SU-DHL-6 (cell line): ENCODE measurements at regions not wholly inside any gene's neighbourhood (a gene's known extent, or its start where the extent isn't known, plus 50 kb on each side); places are given as distances from the start of the nearest gene placed in this dataset.

Experiments used
- H2AFZ ChIP-seq: fragments of 200-600 bp; sonication (generic); 2 replicates; pipeline ENCODE4 v1.6.1; 2014; ENCODE audit warnings: low read depth, mild to moderate bottlenecking, moderate library complexity, mixed read lengths, antibody characterized with exemption, low read length; ENCODE audit not compliant: severe bottlenecking
- H3F3A ChIP-seq: fragments of 200-600 bp; shearing (Covaris generic); 2 replicates; pipeline ENCODE4 v1.6.0; 2016; ENCODE audit warnings: antibody characterized with exemption, mild to moderate bottlenecking; ENCODE audit not compliant: insufficient read depth
- H3K27ac ChIP-seq: fragments of 200-600 bp; sonication (generic); 2 replicates; pipeline ENCODE4 v1.5.1; 2016; ENCODE audit warnings: low read depth, mild to moderate bottlenecking, low read length, moderate library complexity, mixed read lengths
- H3K27me3 ChIP-seq: fragments of 200-600 bp; sonication (generic), shearing (Covaris generic); 2 replicates; pipeline ENCODE4 v1.6.0; 2014; ENCODE audit warnings: mild to moderate bottlenecking, low read length
- H3K36me3 ChIP-seq: fragments of 200-600 bp; sonication (generic); 2 replicates; pipeline ENCODE4 v1.6.1; 2014; ENCODE audit warnings: mild to moderate bottlenecking, low read length, mixed read lengths
- H3K4me2 ChIP-seq: fragments of 300-600, 200-600 bp; shearing (Covaris generic), sonication (generic); 2 replicates; pipeline ENCODE4 v1.6.0; 2014; ENCODE audit warnings: low read length, low read depth, mild to moderate bottlenecking; ENCODE audit not compliant: poor library complexity, severe bottlenecking
- H3K4me3 ChIP-seq: fragments of 200-600 bp; sonication (generic); 2 replicates; pipeline ENCODE4 v1.5.1; 2014; ENCODE audit warnings: antibody characterized with exemption, low read length, mild to moderate bottlenecking, mixed read lengths; ENCODE audit not compliant: insufficient read depth, poor library complexity, severe bottlenecking
- H3K79me2 ChIP-seq: fragments of 200-600 bp; sonication (generic); 2 replicates; pipeline ENCODE4 v1.6.1; 2014; ENCODE audit warnings: mild to moderate bottlenecking, low read length, moderate library complexity; ENCODE audit not compliant: insufficient read depth
- H3K9ac ChIP-seq: fragments of 200-600 bp; sonication (generic); 2 replicates; pipeline ENCODE4 v1.7.0; 2014; ENCODE audit warnings: mild to moderate bottlenecking, low read length
- H3K9me2 ChIP-seq: fragments of 200-600 bp; sonication (generic); replicated peaks from 2 replicates; pipeline ENCODE4 v1.6.1; 2014; ENCODE audit warnings: low read length; ENCODE audit not compliant: insufficient read depth
- H3K9me3 ChIP-seq: fragments of 200-600 bp; sonication (generic); 2 replicates; pipeline ENCODE4 v1.6.1; 2014; ENCODE audit warnings: low read length, mixed read lengths; ENCODE audit not compliant: insufficient read depth
- H4K20me1 ChIP-seq: fragments of 200-600 bp; sonication (generic); 2 replicates; pipeline ENCODE4 v1.6.1; 2014; ENCODE audit warnings: low read depth, mild to moderate bottlenecking, antibody characterized with exemption, low read length, moderate library complexity, mixed read lengths
- CTCF ChIP-seq: fragments of 200-600 bp; sonication (generic); IDR thresholded peaks from one replicate; pipeline ENCODE4 v1.5.1; 2017; ENCODE audit warnings: antibody characterized with exemption, mild to moderate bottlenecking, low read length, moderate library complexity; ENCODE audit not compliant: insufficient read depth, poor library complexity, severe bottlenecking
- EZH2phosphoT487 ChIP-seq: fragments of 200-600 bp; sonication (generic), shearing (Covaris generic); conservative IDR thresholded peaks from 2 replicates; pipeline ENCODE4 v1.6.1; 2018; ENCODE audit warnings: mild to moderate bottlenecking, antibody characterized with exemption, low read length, moderate library complexity, mixed read lengths

- no peaks in the 10 kb centered on the region for H3K9me2 ChIP-seq
- no peak for TF ChIP-seq CTCF
- TF ChIP-seq EZH2phosphoT487 = no peak
- H3K27ac ChIP-seq = no peak overlapping the region
Observed at GRCh38 chr11:50246699-50247098, 214.0 kb downstream of the OR4C45 start.

DNA sequence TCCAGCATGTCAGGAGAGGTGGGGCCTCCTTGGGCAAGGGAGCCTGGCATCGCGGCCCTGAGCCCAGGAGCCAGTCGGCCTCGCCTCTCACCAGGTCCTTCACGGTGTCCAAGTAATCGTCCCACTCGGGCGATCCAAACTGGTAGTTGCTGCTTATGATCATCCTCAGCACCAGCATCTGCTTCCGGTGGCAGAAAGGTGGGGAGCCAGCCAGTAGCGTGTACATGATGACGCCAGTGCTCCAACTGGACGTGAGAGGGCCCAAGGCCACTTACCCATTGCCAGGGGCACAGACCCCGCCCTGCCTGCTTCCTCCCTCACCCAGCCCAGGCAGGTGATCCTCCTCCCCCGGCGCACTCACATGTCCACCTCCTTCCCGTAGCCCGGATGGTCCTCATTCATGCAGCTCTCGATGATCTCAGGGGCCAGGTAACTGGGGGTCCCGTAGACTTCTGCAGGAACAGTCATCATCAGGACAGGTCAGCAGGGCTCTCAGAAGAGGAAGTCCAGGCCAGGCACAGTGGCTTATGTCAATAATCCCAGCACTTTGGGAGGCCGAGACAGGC, 214.7 kb downstream of the OR4C45 start:
- no peak overlapping the region for H2AFZ ChIP-seq
- H3K79me2 ChIP-seq = no peaks in the 10 kb centered on the region
- no peak overlapping the region for H3K4me2 ChIP-seq
- H3K27ac ChIP-seq = no peak overlapping the region
- no peaks in the 10 kb centered on the region for H3K9me3 ChIP-seq
- no peaks in the 10 kb centered on the region for H4K20me1 ChIP-seq
- H3K9me2 ChIP-seq = no peaks in the 10 kb centered on the region
- no peaks in the 10 kb centered on the region for H3F3A ChIP-seq
- H3K27me3 ChIP-seq = no peaks in the 10 kb centered on the region
- H3K9ac ChIP-seq = no peak overlapping the region
- TF ChIP-seq EZH2phosphoT487 (no peak), CTCF (no peak)
- no peaks in the 10 kb centered on the region for H3K36me3 ChIP-seq
- H3K4me3 ChIP-seq = no peak overlapping the region

More at GRCh38 chr11:50246699-50247098, 214.0 kb downstream of the OR4C45 start:
- no peaks in the 10 kb centered on the region for H3F3A ChIP-seq
- H3K4me2 ChIP-seq = no peak overlapping the region
- no peak overlapping the region for H3K9ac ChIP-seq
- no peaks in the 10 kb centered on the region for H3K27me3 ChIP-seq
- H3K9me3 ChIP-seq = no peaks in the 10 kb centered on the region
- no peaks in the 10 kb centered on the region for H3K36me3 ChIP-seq
- H3K4me3 ChIP-seq = no peak overlapping the region
- no peaks in the 10 kb centered on the region for H3K79me2 ChIP-seq
- no peaks in the 10 kb centered on the region for H4K20me1 ChIP-seq
- H2AFZ ChIP-seq = no peak overlapping the region

DNA sequence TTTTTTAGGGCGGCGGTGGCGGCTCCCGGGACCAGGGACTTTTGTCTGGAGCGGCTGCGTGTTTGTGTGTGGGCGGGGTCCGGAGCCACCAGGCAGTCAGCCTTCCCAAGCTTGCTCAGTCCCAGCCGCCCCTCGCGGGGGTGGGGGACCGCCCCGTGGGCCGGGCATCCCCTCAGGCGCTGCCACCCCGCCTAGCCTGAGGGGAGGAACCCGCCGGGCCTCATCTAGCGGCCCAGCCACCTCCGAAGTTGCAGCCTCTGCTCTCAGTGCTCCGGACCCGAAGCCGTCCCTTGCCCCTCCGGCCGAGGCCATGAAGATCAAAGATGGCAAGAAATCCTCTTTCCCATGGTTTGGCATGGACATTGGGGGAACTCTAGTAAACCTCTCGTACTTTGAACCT, 235.2 kb downstream of the OR4C45 start:
- Histone ChIP-seq H2AFZ (no peak overlapping the region), H3K9me3 (no peaks in the 10 kb centered on the region), H3K4me2 (no peak overlapping the region), H3K9me2 (no peaks in the 10 kb centered on the region), H3F3A (no peaks in the 10 kb centered on the region), H4K20me1 (no peaks in the 10 kb centered on the region), H3K9ac (no peak overlapping the region), H3K36me3 (no peaks in the 10 kb centered on the region), H3K79me2 (no peaks in the 10 kb centered on the region), H3K27me3 (no peaks in the 10 kb centered on the region), H3K27ac (no peak overlapping the region), H3K4me3 (no peak overlapping the region)
- no peak for TF ChIP-seq EZH2phosphoT487
- TF ChIP-seq CTCF = no peak

- Histone ChIP-seq H3F3A (no peaks in the 10 kb centered on the region), H3K36me3 (no peaks in the 10 kb centered on the region), H3K27ac (no peak overlapping the region), H3K4me3 (no peak overlapping the region), H4K20me1 (no peaks in the 10 kb centered on the region), H3K9me3 (no peaks in the 10 kb centered on the region), H3K9me2 (no peaks in the 10 kb centered on the region), H3K4me2 (no peak overlapping the region), H3K27me3 (no peaks in the 10 kb centered on the region), H3K79me2 (no peaks in the 10 kb centered on the region), H2AFZ (no peak overlapping the region), H3K9ac (no peak overlapping the region)
- TF ChIP-seq CTCF = no peak
- TF ChIP-seq EZH2phosphoT487 = no peak
Observed at GRCh38 chr11:50275133-50275532, 242.5 kb downstream of the OR4C45 start.
